Hepatocyte (in vitro differentiated cells): ENCODE measurements at regions not wholly inside any gene's neighbourhood (a gene's known extent, or its start where the extent isn't known, plus 50 kb on each side); places are given as distances from the start of the nearest gene placed in this dataset.

Experiments
- EZH2 ChIP-seq: fragments of 200-600 bp; sonication (generic); IDR thresholded peaks from 2 replicates; pipeline ENCODE4 v1.6.1; 2016; ENCODE audit warnings: antibody characterized with exemption, mild to moderate bottlenecking, borderline replicate concordance
- TF ChIP-seq, protein P1 (sequence below): fragments of 200-600 bp; sonication (generic); IDR thresholded peaks from 2 replicates; pipeline ENCODE4 v1.5.1; 2016; ENCODE audit warnings: antibody characterized with exemption, mild to moderate bottlenecking; ENCODE audit not compliant: poor library complexity

DNA sequence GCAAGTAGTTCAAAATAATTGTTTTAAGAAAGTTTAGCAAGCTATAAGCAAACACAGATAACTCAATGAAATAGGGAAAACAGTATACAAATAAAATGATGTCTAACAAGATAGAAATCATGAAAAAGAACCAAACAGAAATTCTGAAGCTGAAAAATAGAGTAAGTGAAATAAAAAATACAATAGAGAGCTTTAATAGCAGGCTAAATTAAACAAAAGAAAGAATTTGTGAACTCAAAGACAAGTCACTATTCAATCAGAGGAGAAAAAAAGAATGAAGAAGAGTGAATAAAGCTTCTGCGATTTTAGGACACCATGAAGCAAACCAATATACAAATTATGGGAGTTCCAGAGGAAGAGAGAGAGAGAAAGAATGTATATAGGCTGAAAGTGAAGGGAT is 576.8 kb downstream of the STK39 start:
- TF ChIP-seq, protein P1, sequence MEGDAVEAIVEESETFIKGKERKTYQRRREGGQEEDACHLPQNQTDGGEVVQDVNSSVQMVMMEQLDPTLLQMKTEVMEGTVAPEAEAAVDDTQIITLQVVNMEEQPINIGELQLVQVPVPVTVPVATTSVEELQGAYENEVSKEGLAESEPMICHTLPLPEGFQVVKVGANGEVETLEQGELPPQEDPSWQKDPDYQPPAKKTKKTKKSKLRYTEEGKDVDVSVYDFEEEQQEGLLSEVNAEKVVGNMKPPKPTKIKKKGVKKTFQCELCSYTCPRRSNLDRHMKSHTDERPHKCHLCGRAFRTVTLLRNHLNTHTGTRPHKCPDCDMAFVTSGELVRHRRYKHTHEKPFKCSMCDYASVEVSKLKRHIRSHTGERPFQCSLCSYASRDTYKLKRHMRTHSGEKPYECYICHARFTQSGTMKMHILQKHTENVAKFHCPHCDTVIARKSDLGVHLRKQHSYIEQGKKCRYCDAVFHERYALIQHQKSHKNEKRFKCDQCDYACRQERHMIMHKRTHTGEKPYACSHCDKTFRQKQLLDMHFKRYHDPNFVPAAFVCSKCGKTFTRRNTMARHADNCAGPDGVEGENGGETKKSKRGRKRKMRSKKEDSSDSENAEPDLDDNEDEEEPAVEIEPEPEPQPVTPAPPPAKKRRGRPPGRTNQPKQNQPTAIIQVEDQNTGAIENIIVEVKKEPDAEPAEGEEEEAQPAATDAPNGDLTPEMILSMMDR = no peak
- TF ChIP-seq EZH2 = no peak
